Gastroesophageal sphincter (tissue), 4 donors: ENCODE measurements at regions not wholly inside any gene's neighbourhood (a gene's known extent, or its start where the extent isn't known, plus 50 kb on each side); places are given as distances from the start of the nearest gene placed in this dataset.

Experiments
- ATAC-seq: fragments of 150-250 bp; one replicate; pipeline ENCODE4 v1.9.1; 2016; ENCODE audit warnings: mild to moderate bottlenecking, moderate library complexity
- H3K27ac ChIP-seq, 4 donors: fragments of 200-600 bp; sonication (generic) in 3 of 4; 1 replicate in 3 of 4; 2 replicates in 1 of 4; pipeline ENCODE4 v1.5.1; 2016 to 2019
- H3K27me3 ChIP-seq: fragments of 200-600 bp; sonication (generic); one replicate; pipeline ENCODE4 v1.5.1; 2019
- H3K36me3 ChIP-seq, 2 donors: fragments of 200-600 bp; sonication (generic); one replicate each; pipeline ENCODE4 v1.5.1; 2019; ENCODE audit warnings: control low read depth in 1 of 2
- H3K4me1 ChIP-seq, 3 donors: fragments of 200-600 bp; sonication (generic); 1 replicate in 2 of 3; 2 replicates in 1 of 3; pipeline ENCODE4 v1.5.1; 2016 to 2019; ENCODE audit warnings: control low read depth in 2 of 3
- H3K4me3 ChIP-seq, 2 donors: fragments of 200-600 bp; sonication (generic); one replicate each; pipeline ENCODE4 v1.5.1; 2019; ENCODE audit warnings: mild to moderate bottlenecking in 1 of 2, moderate library complexity in 1 of 2
- H3K9me3 ChIP-seq, 3 donors: fragments of 200-600 bp; sonication (generic); one replicate each; pipeline ENCODE4 v1.5.1; 2017 to 2019; ENCODE audit warnings: control low read depth in 2 of 3
- CTCF ChIP-seq, 4 experiments: fragments of 200-600 bp in 2 of 4; fragments of 450-650 bp in 2 of 4; sonication (generic) in 1 of 4; IDR thresholded peaks; one replicate each; pipeline ENCODE4 v1.5.1; 2017 to 2019; ENCODE audit warnings: antibody characterized with exemption in 4 of 4, mild to moderate bottlenecking in 2 of 4, moderate library complexity in 2 of 4
- EP300 ChIP-seq: sonication (generic); formaldehyde crosslinking; IDR thresholded peaks from one replicate; pipeline ENCODE4 v1.6.1; 2017; ENCODE audit warnings: antibody characterized with exemption, mild to moderate bottlenecking
- POLR2A ChIP-seq, 2 donors: fragments of 450-650 bp; IDR thresholded peaks; one replicate each; pipeline ENCODE4 v1.6.1; 2017; ENCODE audit warnings: antibody characterized with exemption in 2 of 2, mild to moderate bottlenecking in 2 of 2, moderate library complexity in 1 of 2
- POLR2AphosphoS5 ChIP-seq: sonication (generic); formaldehyde crosslinking; IDR thresholded peaks from one replicate; pipeline ENCODE4 v1.6.1; 2017; ENCODE audit warnings: antibody characterized with exemption
- WGBS, 2 donors: methylation state at CpG; one replicate each; pipeline ENCODE4 v1.1.5; 2018; ENCODE audit warnings: low coverage in 1 of 2; 5-methylcytosine and 5-hydroxymethylcytosine counted together

GRCh38 chr5:8769631-8770030 is 776.2 kb downstream of the SEMA5A start:
- Histone ChIP-seq H3K4me3 (no peak overlapping the region), H3K27me3 (no peaks in the 10 kb centered on the region), H3K36me3 (no peaks in the 10 kb centered on the region), H3K27ac (no peak overlapping the region), H3K4me1 (no peaks in the 10 kb centered on the region), H3K9me3 (no peaks in the 10 kb centered on the region)
- ATAC-seq, result no peak
- 69 to 74% methylated on average over 3 of the region's 3 CpGs for WGBS, 2 donors
- no peak for TF ChIP-seq CTCF (IDR thresholded peaks at IDR 0.05)
- no peak for TF ChIP-seq EP300
- no peak for TF ChIP-seq POLR2AphosphoS5
- TF ChIP-seq POLR2A (IDR thresholded peaks at IDR 0.05), result no peak

- no peaks in the 10 kb centered on the region for H3K9me3 ChIP-seq
- no peak for TF ChIP-seq POLR2AphosphoS5
- no peak for TF ChIP-seq POLR2A (IDR thresholded peaks at IDR 0.05)
- TF ChIP-seq CTCF (IDR thresholded peaks at IDR 0.05), result no peak
- no peak for TF ChIP-seq EP300
- H3K27ac ChIP-seq, result no peak overlapping the region
- no peak for ATAC-seq
- H3K4me1 ChIP-seq, result no peaks in the 10 kb centered on the region
- H3K27me3 ChIP-seq, result no peaks in the 10 kb centered on the region
- H3K36me3 ChIP-seq, result no peaks in the 10 kb centered on the region
- WGBS, 2 donors, result 86 to 91% methylated on average over 2 to 3 of the region's 3 CpGs
- H3K4me3 ChIP-seq, result no peak overlapping the region
These were observed 775.4 kb downstream of the SEMA5A start for GRCh38 chr5:8770431-8770830.

GRCh38 chr5:8773046-8773615 is 772.7 kb downstream of the SEMA5A start:
- ATAC-seq, result no peak
- WGBS, 2 donors, result 67 to 69% methylated on average over 4 to 5 of the region's 5 CpGs
- H3K4me1 ChIP-seq, result no peaks in the 10 kb centered on the region

GRCh38 chr5:8784692-8785091 is 761.2 kb downstream of the SEMA5A start:
- H3K9me3 ChIP-seq, result no peaks in the 10 kb centered on the region
- H3K36me3 ChIP-seq, result no peaks in the 10 kb centered on the region
- H3K4me3 ChIP-seq, result no peak overlapping the region
- ATAC-seq, result no peak
- H3K27me3 ChIP-seq, result no peaks in the 10 kb centered on the region
- H3K4me1 ChIP-seq, result no peaks in the 10 kb centered on the region
- no peak overlapping the region for H3K27ac ChIP-seq
- TF ChIP-seq EP300, result no peak
- no peak for TF ChIP-seq POLR2A (IDR thresholded peaks at IDR 0.05)
- TF ChIP-seq CTCF (IDR thresholded peaks at IDR 0.05), result no peak
- TF ChIP-seq POLR2AphosphoS5, result no peak
- WGBS, 2 donors, result 75 to 81% methylated on average over 2 of the region's 2 CpGs

More at GRCh38 chr5:8773046-8773615, 772.7 kb downstream of the SEMA5A start:
- Histone ChIP-seq H3K27me3 (no peaks in the 10 kb centered on the region), H3K4me3 (no peak overlapping the region), H3K9me3 (no peaks in the 10 kb centered on the region), H3K27ac (no peak overlapping the region), H3K36me3 (no peaks in the 10 kb centered on the region)
- TF ChIP-seq POLR2A (IDR thresholded peaks at IDR 0.05), result no peak
- TF ChIP-seq CTCF (IDR thresholded peaks at IDR 0.05), result no peak
- TF ChIP-seq POLR2AphosphoS5, result no peak
- no peak for TF ChIP-seq EP300

- no peaks in the 10 kb centered on the region for H3K36me3 ChIP-seq
- no peaks in the 10 kb centered on the region for H3K9me3 ChIP-seq
- ATAC-seq, result no peak
- no peak for TF ChIP-seq POLR2A (IDR thresholded peaks at IDR 0.05)
- no peak for TF ChIP-seq CTCF (IDR thresholded peaks at IDR 0.05)
- no peaks in the 10 kb centered on the region for H3K4me1 ChIP-seq
- 54 to 64% methylated on average over 3 of the region's 3 CpGs for WGBS, 2 donors
- no peak overlapping the region for H3K4me3 ChIP-seq
- no peak overlapping the region for H3K27ac ChIP-seq
- no peaks in the 10 kb centered on the region for H3K27me3 ChIP-seq
These were observed 757.6 kb downstream of the SEMA5A start for GRCh38 chr5:8788246-8788645.
